IPS-15b (cell line): ENCODE measurements at regions not wholly inside any gene's neighbourhood (a gene's known extent, or its start where the extent isn't known, plus 50 kb on each side); places are given as distances from the start of the nearest gene placed in this dataset.

Experiments used
- H3K27me3 ChIP-seq: one replicate; pipeline ENCODE4 v1.6.1; 2013; ENCODE audit warnings: low read length; ENCODE audit not compliant: control insufficient read depth, insufficient read depth
- H3K36me3 ChIP-seq: one replicate; pipeline ENCODE4 v1.6.1; 2013; ENCODE audit warnings: low read length; ENCODE audit not compliant: control insufficient read depth, insufficient read depth
- H3K4me1 ChIP-seq: one replicate; pipeline ENCODE4 v1.6.1; 2013; ENCODE audit warnings: mild to moderate bottlenecking, low read length; ENCODE audit not compliant: control insufficient read depth, insufficient read depth
- H3K4me3 ChIP-seq: one replicate; pipeline ENCODE4 v1.5.1; 2013; ENCODE audit warnings: low read depth, low read length
- H3K9ac ChIP-seq: one replicate; pipeline ENCODE4 v1.6.1; 2013; ENCODE audit warnings: low read depth, mild to moderate bottlenecking, low read length
- H3K9me3 ChIP-seq: one replicate; pipeline ENCODE4 v1.6.1; 2013; ENCODE audit warnings: mild to moderate bottlenecking, low read length; ENCODE audit not compliant: control insufficient read depth, insufficient read depth

DNA sequence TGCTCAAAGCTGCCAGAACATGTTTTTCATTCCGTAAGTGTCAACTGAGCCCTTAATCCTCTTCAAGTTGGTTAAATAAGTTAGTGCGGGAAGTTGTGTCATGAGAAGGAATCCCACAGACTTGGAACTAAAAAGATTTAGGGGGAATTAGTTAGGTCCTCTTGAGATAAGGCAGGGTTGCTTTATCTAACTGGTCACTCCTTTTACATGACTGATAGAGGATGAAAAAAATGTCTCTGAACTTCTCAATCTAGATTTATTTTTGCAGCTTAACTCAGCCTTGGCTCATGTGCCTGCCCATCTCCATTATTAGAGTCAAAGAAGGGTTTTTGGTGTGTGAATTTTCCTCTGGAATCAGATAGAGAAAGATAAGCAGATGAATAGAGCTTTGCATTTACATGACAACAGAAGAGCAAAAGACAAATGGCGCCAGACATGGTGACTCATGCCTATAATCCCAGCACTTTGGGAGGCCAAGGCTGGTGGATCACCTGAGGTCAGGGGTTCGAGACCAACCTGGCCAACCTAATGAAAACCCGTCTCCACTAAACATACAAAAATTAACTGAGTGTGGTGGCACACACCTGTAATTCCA, 882.9 kb downstream of the RPA4 start:
- H3K36me3 ChIP-seq: no peaks in the 10 kb centered on the region
- peaks cover 18% of the 10 kb centered on the region for H3K4me1 ChIP-seq
- no peak overlapping the region for H3K9ac ChIP-seq
- H3K4me3 ChIP-seq: no peak overlapping the region
- no peaks in the 10 kb centered on the region for H3K27me3 ChIP-seq
- H3K9me3 ChIP-seq: no peaks in the 10 kb centered on the region

GRCh38 chrX:97787311-97787710, 903.6 kb downstream of the RPA4 start:
- no peaks in the 10 kb centered on the region for H3K27me3 ChIP-seq

DNA sequence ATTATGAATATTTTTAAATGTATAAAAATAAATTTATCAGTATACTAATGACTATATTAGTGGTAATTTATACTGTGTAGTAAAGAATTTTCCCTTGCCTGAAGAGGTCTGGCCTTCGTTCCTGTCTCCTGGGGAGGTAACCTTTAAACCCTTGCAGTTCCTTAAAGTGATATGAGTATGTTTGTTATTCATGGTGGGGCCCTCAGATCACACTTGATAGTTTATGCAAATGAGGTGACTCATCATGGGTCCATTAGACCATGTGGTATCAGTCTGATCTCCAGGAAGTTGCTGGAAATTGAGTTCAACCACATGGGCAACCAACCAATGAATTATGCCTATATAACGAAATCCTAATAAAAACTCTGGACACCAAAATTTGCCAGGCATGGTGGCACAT, 904.1 kb downstream of the RPA4 start:
- Histone ChIP-seq H3K4me1 (no peaks in the 10 kb centered on the region), H3K4me3 (no peak overlapping the region), H3K36me3 (no peaks in the 10 kb centered on the region), H3K9me3 (no peaks in the 10 kb centered on the region), H3K9ac (no peak overlapping the region), H3K27me3 (no peaks in the 10 kb centered on the region)

More at GRCh38 chrX:97787311-97787710, 903.6 kb downstream of the RPA4 start:
- Histone ChIP-seq H3K4me3 (no peak overlapping the region), H3K36me3 (no peaks in the 10 kb centered on the region), H3K9me3 (no peaks in the 10 kb centered on the region), H3K4me1 (no peaks in the 10 kb centered on the region), H3K9ac (no peak overlapping the region)

- Histone ChIP-seq H3K4me3 (no peak overlapping the region), H3K9me3 (no peaks in the 10 kb centered on the region), H3K4me1 (peaks cover 3% of the 10 kb centered on the region), H3K9ac (no peak overlapping the region), H3K36me3 (no peaks in the 10 kb centered on the region), H3K27me3 (no peaks in the 10 kb centered on the region)
Measured at GRCh38 chrX:97790850-97791249, 907.1 kb downstream of the RPA4 start.

GRCh38 chrX:97797076-97797475, 913.4 kb downstream of the RPA4 start:
- Histone ChIP-seq H3K4me1 (peaks cover 3% of the 10 kb centered on the region), H3K27me3 (no peaks in the 10 kb centered on the region), H3K36me3 (no peaks in the 10 kb centered on the region), H3K9me3 (no peaks in the 10 kb centered on the region), H3K4me3 (no peak overlapping the region), H3K9ac (no peak overlapping the region)

DNA sequence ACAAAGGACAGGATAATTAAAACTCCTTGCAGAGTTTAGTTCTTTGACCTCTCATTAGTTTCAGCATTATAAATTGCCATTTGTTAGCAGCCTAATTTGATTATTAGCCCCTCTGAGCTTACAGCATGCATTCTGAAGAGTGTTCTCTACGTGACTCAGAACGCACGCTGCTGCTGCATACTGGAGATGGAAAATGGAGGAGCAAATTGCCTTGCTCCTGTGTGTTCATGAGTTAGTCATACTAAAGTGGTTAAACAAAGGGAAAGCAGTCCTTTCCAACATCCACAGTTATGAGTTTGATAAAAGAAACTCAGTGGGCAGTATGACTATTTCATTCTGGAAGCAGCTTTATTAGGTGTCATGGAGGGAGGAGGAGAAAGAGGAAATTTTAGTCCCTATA, 922.5 kb downstream of the RPA4 start:
- Histone ChIP-seq H3K4me3 (no peak overlapping the region), H3K36me3 (no peaks in the 10 kb centered on the region), H3K27me3 (no peaks in the 10 kb centered on the region), H3K4me1 (no peaks in the 10 kb centered on the region), H3K9me3 (no peaks in the 10 kb centered on the region), H3K9ac (no peak overlapping the region)

- Histone ChIP-seq H3K4me1 (no peaks in the 10 kb centered on the region), H3K36me3 (no peaks in the 10 kb centered on the region), H3K9ac (no peak overlapping the region), H3K27me3 (no peaks in the 10 kb centered on the region), H3K9me3 (no peaks in the 10 kb centered on the region), H3K4me3 (no peak overlapping the region)
Measured at GRCh38 chrX:97806946-97807345, 923.2 kb downstream of the RPA4 start.

- Histone ChIP-seq H3K27me3 (no peaks in the 10 kb centered on the region), H3K4me3 (no peak overlapping the region), H3K4me1 (no peaks in the 10 kb centered on the region), H3K9ac (no peak overlapping the region), H3K36me3 (no peaks in the 10 kb centered on the region), H3K9me3 (no peaks in the 10 kb centered on the region)
Measured at GRCh38 chrX:97820170-97820569, 936.5 kb downstream of the RPA4 start.

DNA sequence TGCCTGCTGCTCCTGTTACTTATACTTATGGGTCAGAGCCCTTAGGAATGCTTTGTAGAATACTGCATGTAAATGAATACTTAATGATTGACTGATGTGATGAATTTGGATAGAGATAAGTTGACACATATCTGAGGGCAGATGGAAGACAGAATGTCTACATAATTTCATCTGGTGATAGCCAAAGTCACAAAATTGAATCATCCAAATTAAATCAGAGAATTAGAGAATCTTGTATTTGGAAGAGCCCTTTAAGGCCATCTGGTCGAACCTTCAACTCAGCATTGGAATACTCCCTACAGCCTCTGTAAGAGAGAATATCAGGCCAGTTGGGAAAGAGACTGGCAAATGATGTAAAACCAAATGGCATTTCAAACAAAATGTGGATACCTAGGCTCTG, 944.8 kb downstream of the RPA4 start:
- Histone ChIP-seq H3K9ac (no peak overlapping the region), H3K36me3 (no peaks in the 10 kb centered on the region), H3K4me1 (no peaks in the 10 kb centered on the region), H3K9me3 (no peaks in the 10 kb centered on the region), H3K4me3 (no peak overlapping the region), H3K27me3 (no peaks in the 10 kb centered on the region)

GRCh38 chrX:97835969-97836368, 952.3 kb downstream of the RPA4 start:
- Histone ChIP-seq H3K4me1 (peaks cover 14% of the 10 kb centered on the region), H3K27me3 (no peaks in the 10 kb centered on the region), H3K9ac (no peak overlapping the region), H3K9me3 (no peaks in the 10 kb centered on the region), H3K4me3 (no peak overlapping the region), H3K36me3 (no peaks in the 10 kb centered on the region)

DNA sequence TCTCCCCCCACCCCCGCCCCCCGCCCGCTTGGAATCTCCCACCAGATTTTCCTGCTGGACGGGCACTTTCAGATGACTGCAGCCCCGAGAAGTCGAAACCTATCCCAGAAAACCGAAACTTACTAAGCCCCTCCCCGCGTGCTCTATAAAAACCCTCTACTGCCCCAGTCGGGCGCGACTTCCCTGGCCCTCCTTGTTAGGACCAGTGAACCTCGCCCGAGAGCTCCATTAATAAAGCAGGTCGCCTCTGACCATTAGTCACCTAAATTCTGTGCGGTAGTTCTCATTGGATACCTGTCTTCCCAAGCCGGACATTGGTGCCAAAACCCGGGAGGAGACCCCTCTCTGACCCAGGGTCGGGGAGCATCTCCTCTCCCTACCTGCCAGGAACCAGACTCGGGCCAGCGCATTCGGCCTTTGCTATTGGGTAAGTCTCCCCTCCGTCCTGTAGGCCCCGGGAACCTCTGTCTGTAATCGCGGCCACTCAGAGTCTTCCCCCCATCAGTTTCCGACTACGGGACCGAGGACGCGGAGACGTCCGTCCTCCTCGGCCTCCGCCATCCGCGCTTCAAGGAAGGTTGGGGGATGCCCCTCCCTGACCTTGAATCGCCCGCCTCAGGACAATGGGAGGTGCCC, 958.0 kb downstream of the RPA4 start:
- Histone ChIP-seq H3K36me3 (peaks cover 4% of the 10 kb centered on the region), H3K4me3 (no peak overlapping the region), H3K27me3 (no peaks in the 10 kb centered on the region), H3K9ac (no peak overlapping the region), H3K4me1 (no peaks in the 10 kb centered on the region), H3K9me3 (peaks cover 5% of the 10 kb centered on the region)

DNA sequence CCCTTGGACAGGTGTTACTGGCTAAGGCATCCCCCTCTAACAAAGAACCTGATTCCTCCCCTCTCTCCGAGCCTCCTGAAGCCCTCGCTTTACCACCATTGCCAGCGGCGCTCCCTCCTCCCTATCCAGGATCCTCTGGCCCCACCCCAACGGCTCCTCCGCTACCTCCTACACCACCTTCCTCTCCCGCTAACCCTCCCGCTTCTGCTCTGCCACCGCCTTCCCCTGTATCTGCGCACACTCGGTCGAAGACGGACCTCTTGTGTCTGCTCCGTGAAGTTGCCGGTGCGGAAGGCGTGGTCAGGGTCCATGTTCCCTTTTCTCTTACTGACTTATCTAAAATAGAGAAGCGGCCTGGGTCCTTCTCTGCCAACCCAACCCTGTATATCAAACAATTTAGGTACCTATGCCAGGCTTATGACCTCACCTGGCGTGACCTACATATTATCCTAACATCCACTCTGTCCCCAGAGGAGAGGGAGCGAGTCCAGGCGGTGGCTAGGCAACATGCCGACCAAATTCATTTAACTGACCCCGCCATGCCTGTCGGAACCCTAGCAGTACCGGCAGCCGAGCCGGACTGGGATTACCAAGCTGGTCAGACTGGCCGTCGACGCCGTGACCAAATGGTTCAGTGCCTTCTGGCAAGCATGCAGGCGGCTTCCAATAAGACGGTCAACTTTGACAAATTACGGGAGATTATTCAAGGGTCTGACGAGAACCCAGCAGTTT, 958.9 kb downstream of the RPA4 start:
- H3K4me3 ChIP-seq: no peak overlapping the region
- peaks cover 4% of the 10 kb centered on the region for H3K36me3 ChIP-seq
- no peaks in the 10 kb centered on the region for H3K27me3 ChIP-seq
- no peaks in the 10 kb centered on the region for H3K4me1 ChIP-seq
- no peak overlapping the region for H3K9ac ChIP-seq
- H3K9me3 ChIP-seq: peaks cover 5% of the 10 kb centered on the region
